Mesendoderm (in vitro differentiated cells): ENCODE measurements at regions not wholly inside any gene's neighbourhood (a gene's known extent, or its start where the extent isn't known, plus 50 kb on each side); places are given as distances from the start of the nearest gene placed in this dataset.
"Not testable (repeated sequence)": the region's sequence is repeated elsewhere in the genome, so short reads cannot be mapped to it uniquely, and the experiment has no call there.

Experiments used
- DNase-seq: peaks from one replicate; pipeline ENCODE4 v3.0.0; 2013
- H2AK5ac ChIP-seq: 2 replicates; pipeline ENCODE4 v1.6.1; 2013; ENCODE audit warnings: low read length, inconsistent platforms
- H2BK120ac ChIP-seq: 2 replicates; pipeline ENCODE4 v1.6.1; 2013; ENCODE audit warnings: low read depth, mild to moderate bottlenecking, low read length, moderate library complexity, mixed read lengths
- H2BK15ac ChIP-seq: replicated peaks from 2 replicates; pipeline ENCODE4 v1.6.1; 2013; ENCODE audit warnings: low read depth, mild to moderate bottlenecking, moderate library complexity
- H2BK5ac ChIP-seq: 2 replicates; pipeline ENCODE4 v1.6.1; 2013; ENCODE audit warnings: low read length, inconsistent platforms
- H3K18ac ChIP-seq: 2 replicates; pipeline ENCODE4 v1.6.1; 2013; ENCODE audit warnings: mild to moderate bottlenecking, low read length, mixed read lengths
- H3K23ac ChIP-seq: one replicate; pipeline ENCODE4 v1.6.1; 2013; ENCODE audit warnings: low read length
- H3K27ac ChIP-seq: 2 replicates; pipeline ENCODE4 v1.5.1; 2013; ENCODE audit warnings: low read depth, mild to moderate bottlenecking, inconsistent platforms, low read length, moderate library complexity
- H3K27me3 ChIP-seq: 2 replicates; pipeline ENCODE4 v1.6.1; 2013; ENCODE audit warnings: low read length, control low read depth, mild to moderate bottlenecking, inconsistent platforms; ENCODE audit not compliant: insufficient read depth, poor library complexity
- H3K36me3 ChIP-seq: 2 replicates; pipeline ENCODE4 v1.6.1; 2013; ENCODE audit warnings: low read length, inconsistent platforms; ENCODE audit not compliant: control insufficient read depth, insufficient read depth
- H3K4ac ChIP-seq: one replicate; pipeline ENCODE4 v1.6.1; 2013; ENCODE audit warnings: low read depth, mild to moderate bottlenecking, low read length, moderate library complexity
- H3K4me1 ChIP-seq: 2 replicates; pipeline ENCODE4 v1.6.1; 2013; ENCODE audit warnings: low read depth, low read length, inconsistent platforms; ENCODE audit not compliant: control insufficient read depth
- H3K4me2 ChIP-seq: 2 replicates; pipeline ENCODE4 v1.6.1; 2013; ENCODE audit warnings: low read length
- H3K4me3 ChIP-seq: 2 replicates; pipeline ENCODE4 v1.5.1; 2013; ENCODE audit warnings: mild to moderate bottlenecking, low read length
- H3K56ac ChIP-seq: one replicate; pipeline ENCODE4 v1.6.1; 2013; ENCODE audit warnings: low read length
- H3K79me1 ChIP-seq: 2 replicates; pipeline ENCODE4 v1.6.1; 2013; ENCODE audit warnings: low read length, inconsistent platforms
- H3K79me2 ChIP-seq: 2 replicates; pipeline ENCODE4 v1.6.1; 2013; ENCODE audit warnings: mild to moderate bottlenecking, low read length; ENCODE audit not compliant: control insufficient read depth, insufficient read depth
- H3K9ac ChIP-seq: 2 replicates; pipeline ENCODE4 v1.6.1; 2013; ENCODE audit warnings: low read length, inconsistent platforms
- H4K5ac ChIP-seq: one replicate; pipeline ENCODE4 v1.6.1; 2013; ENCODE audit warnings: low read length
- H4K8ac ChIP-seq: one replicate; pipeline ENCODE4 v1.6.1; 2013; ENCODE audit warnings: low read depth, mild to moderate bottlenecking, control low read depth, low read length, moderate library complexity
- WGBS: extraction: QIAGEN DNeasy Blood & Tissue Kit; methylation state at CpG from one replicate; pipeline ENCODE4 v1.1.7; 2013; ENCODE audit warnings: low lambda C conversion rate, missing lambda C conversion rate; ENCODE audit not compliant: insufficient coverage; ENCODE audit errors: extremely low coverage; 5-methylcytosine and 5-hydroxymethylcytosine counted together

DNA sequence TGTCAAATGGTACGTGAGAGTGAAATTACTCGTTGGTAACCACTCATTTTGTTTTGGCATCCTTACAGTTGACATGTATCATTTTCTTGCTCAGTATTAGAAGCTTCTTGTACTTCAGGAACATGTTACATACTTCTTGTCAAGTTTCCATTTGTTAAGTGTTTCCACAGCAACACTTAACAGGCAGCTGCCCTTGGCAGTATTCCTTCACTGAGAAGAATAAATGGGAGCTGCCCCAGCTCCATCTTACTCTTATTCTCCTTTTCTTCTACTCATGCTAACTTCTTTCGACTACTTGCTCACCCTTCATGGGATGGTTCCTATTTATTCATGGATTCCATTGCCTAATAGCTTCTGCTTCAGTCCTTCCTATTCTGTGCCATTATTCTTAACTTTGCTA is 60.1 kb upstream of the TUBA3E start:
- H4K5ac ChIP-seq = no peak overlapping the region
- H2BK5ac ChIP-seq = no peak overlapping the region
- no peak for DNase-seq
- no peaks in the 10 kb centered on the region for H3K79me1 ChIP-seq
- no peak overlapping the region for H3K27ac ChIP-seq
- H4K8ac ChIP-seq = no peak overlapping the region
- no peak overlapping the region for H2AK5ac ChIP-seq
- H3K4me3 ChIP-seq = no peak overlapping the region
- H3K23ac ChIP-seq = no peak overlapping the region
- no peak overlapping the region for H2BK15ac ChIP-seq
- H3K18ac ChIP-seq = no peak overlapping the region
- H3K4me2 ChIP-seq = no peak overlapping the region
- H3K56ac ChIP-seq = no peak overlapping the region
- no peaks in the 10 kb centered on the region for H3K36me3 ChIP-seq
- H3K27me3 ChIP-seq = no peaks in the 10 kb centered on the region
- H3K4ac ChIP-seq = no peak overlapping the region
- no peaks in the 10 kb centered on the region for H3K79me2 ChIP-seq
- no peak overlapping the region for H3K9ac ChIP-seq
- no CpG with 5 or more reads among the region's 3 CpGs for WGBS
- H3K4me1 ChIP-seq = no peaks in the 10 kb centered on the region
- no peak overlapping the region for H2BK120ac ChIP-seq

DNA sequence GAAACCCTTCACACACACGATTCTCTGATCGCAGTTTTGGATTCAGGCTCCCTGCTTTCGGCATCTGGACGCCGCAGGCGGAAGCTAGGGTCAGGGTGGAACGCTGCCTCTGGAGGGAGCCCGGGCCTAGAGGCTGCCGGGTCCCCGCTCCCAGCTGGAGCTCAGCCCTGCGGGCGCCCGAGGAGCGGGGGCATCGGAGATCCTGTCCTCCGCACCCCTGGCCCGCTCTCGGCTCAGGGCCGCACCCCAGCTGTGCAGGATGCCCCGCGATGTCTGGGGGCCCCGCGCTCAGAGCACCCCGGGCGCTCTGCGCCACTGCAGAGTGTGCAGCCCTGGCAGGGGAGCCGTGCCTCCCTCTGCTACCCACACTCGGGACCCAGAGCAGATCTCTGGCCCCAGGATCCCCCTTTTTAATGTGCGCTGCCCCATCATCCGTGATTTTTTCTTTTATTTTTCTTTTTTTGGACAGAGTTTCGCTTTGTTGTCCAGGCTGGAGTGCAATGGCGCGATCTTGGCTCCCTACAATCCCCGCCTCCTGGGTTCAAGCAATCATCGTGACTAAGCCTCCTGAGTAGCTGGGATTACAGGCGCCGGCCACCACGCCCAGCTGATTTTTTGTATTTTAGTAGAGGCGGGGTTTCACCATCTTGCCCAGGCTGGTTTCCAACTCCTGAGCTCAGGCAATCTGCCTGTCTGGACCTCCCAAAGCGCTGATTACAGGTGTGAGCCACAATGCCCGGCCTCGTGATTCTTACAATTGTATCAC is 54.8 kb upstream of the TUBA3E start:
- H3K79me2 ChIP-seq = no peaks in the 10 kb centered on the region
- H2BK15ac ChIP-seq = no peak overlapping the region
- H4K5ac ChIP-seq = no peak overlapping the region
- no peak for DNase-seq
- no peak overlapping the region for H3K4me3 ChIP-seq
- no peak overlapping the region for H4K8ac ChIP-seq
- H2AK5ac ChIP-seq = no peak overlapping the region
- WGBS = no CpG with 5 or more reads among the region's 42 CpGs
- H3K23ac ChIP-seq = no peak overlapping the region
- no peaks in the 10 kb centered on the region for H3K36me3 ChIP-seq
- no peaks in the 10 kb centered on the region for H3K27me3 ChIP-seq
- no peak overlapping the region for H3K56ac ChIP-seq
- no peak overlapping the region for H3K27ac ChIP-seq
- no peak overlapping the region for H3K18ac ChIP-seq
- H2BK5ac ChIP-seq = no peak overlapping the region
- H3K4me1 ChIP-seq = no peaks in the 10 kb centered on the region
- no peak overlapping the region for H3K4me2 ChIP-seq
- no peak overlapping the region for H3K9ac ChIP-seq
- no peaks in the 10 kb centered on the region for H3K79me1 ChIP-seq
- H2BK120ac ChIP-seq = no peak overlapping the region
- no peak overlapping the region for H3K4ac ChIP-seq

DNA sequence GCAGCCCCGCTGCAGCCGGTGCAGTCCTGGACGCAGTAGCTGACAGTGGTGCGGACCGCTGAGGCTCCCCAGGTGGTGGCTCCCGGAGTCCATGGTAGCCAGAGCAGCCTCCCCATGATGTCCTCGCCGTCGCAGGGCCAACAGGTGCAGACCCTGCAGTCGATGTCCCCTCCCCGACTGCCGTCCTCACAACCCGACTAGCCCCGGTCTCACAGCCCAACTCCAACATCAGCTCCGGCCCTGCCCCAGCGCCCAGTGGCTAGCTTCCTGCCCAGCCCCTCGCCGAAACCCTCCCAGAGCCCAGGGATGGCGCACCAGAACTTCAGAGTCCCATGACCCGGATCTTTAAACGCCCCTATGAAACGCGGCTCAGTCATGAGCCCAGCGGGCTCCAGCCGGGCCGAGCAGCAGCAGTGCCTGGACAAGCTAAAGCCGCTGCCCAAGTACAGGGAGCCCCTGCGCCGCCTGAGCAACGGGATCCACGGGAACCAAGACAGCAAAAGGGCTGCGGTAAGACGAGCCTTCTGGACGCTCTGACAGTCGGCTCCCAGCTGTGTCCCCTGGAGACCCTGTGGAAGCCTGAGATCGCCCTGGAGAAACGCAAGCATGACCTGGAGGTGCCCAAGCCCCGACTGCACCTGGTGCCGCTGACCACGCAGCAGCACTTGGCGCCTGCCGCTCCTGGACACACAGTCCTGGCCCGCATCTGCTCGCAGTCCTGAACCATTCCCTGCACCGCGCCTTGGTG is 53.8 kb upstream of the TUBA3E start:
- H3K4me3 ChIP-seq = no peak overlapping the region

DNA sequence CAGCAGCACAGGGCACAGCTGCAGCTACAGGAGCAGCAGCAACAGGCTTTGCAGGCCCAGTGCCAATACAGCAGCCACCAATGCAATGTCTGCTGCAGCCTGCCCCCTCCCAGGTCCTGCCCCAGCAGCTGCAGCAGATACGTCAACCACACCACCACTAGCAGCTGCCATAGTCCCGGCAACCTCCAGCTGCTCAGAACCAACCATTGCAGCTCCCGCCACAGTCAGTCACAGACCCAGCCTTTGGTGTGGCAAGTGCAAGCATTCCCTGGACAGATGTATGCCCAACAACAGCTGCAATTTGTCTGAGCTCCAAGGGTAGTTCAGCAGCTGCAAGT is 53.3 kb upstream of the TUBA3E start:
- Histone ChIP-seq H4K5ac (no peak overlapping the region), H3K79me2 (no peaks in the 10 kb centered on the region), H3K79me1 (no peaks in the 10 kb centered on the region), H3K4me2 (no peak overlapping the region), H3K23ac (no peak overlapping the region), H3K18ac (no peak overlapping the region), H3K9ac (no peak overlapping the region), H3K56ac (no peak overlapping the region), H2BK15ac (no peak overlapping the region), H3K27ac (no peak overlapping the region), H3K36me3 (no peaks in the 10 kb centered on the region), H3K4me1 (no peaks in the 10 kb centered on the region), H2BK5ac (no peak overlapping the region), H2BK120ac (no peak overlapping the region), H3K4ac (no peak overlapping the region), H4K8ac (no peak overlapping the region), H3K4me3 (no peak overlapping the region), H3K27me3 (no peaks in the 10 kb centered on the region), H2AK5ac (no peak overlapping the region)
- DNase-seq = no peak
- no CpG with 5 or more reads among the region's 3 CpGs for WGBS

More for the DNA sequence above, 53.8 kb upstream of the TUBA3E start:
- no peak overlapping the region for H3K4me2 ChIP-seq
- no peak overlapping the region for H4K5ac ChIP-seq
- H4K8ac ChIP-seq = no peak overlapping the region
- WGBS = no CpG with 5 or more reads among the region's 46 CpGs
- no peaks in the 10 kb centered on the region for H3K79me2 ChIP-seq
- H3K23ac ChIP-seq = no peak overlapping the region
- H3K4me1 ChIP-seq = no peaks in the 10 kb centered on the region
- no peaks in the 10 kb centered on the region for H3K79me1 ChIP-seq
- no peak overlapping the region for H2BK15ac ChIP-seq
- H3K27me3 ChIP-seq = no peaks in the 10 kb centered on the region
- H3K27ac ChIP-seq = no peak overlapping the region
- no peak overlapping the region for H2AK5ac ChIP-seq
- H3K36me3 ChIP-seq = no peaks in the 10 kb centered on the region
- H2BK120ac ChIP-seq = no peak overlapping the region
- H3K18ac ChIP-seq = no peak overlapping the region
- DNase-seq = no peak
- H3K56ac ChIP-seq = no peak overlapping the region
- no peak overlapping the region for H2BK5ac ChIP-seq
- no peak overlapping the region for H3K4ac ChIP-seq
- no peak overlapping the region for H3K9ac ChIP-seq

DNA sequence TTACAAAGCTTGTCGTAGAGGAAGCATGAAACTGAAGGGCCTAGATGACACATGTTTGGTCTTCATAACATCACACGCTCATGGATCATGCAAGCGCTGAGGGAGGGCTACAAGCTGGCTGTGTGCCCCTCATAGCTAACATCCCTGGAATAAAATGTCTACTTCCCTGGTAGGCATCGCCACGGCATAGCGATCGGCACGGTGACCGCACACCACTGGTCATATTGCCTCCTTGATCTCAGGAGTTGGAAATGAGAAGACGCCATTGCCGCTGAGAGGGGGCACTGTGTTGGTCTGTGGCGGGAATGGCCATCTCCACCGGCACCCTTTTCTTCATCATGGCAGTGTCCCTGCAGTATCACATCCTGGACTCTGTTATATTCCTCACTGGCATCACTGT is 50.1 kb upstream of the TUBA3E start:
- not testable (repeated sequence) for H3K23ac ChIP-seq, H4K5ac ChIP-seq, H3K36me3 ChIP-seq, H2AK5ac ChIP-seq, H4K8ac ChIP-seq, H3K4me1 ChIP-seq, H3K79me2 ChIP-seq, H2BK5ac ChIP-seq, H3K79me1 ChIP-seq, H2BK120ac ChIP-seq, H3K9ac ChIP-seq, H2BK15ac ChIP-seq, H3K27ac ChIP-seq, H3K18ac ChIP-seq, H3K56ac ChIP-seq, H3K27me3 ChIP-seq, DNase-seq, H3K4me2 ChIP-seq, H3K4ac ChIP-seq, H3K4me3 ChIP-seq
- WGBS = no CpG with 5 or more reads among the region's 13 CpGs
